ENCODE measurements at regions not wholly inside any gene's neighbourhood (a gene's known extent, or its start where the extent isn't known, plus 50 kb on each side); places are given as distances from the start of the nearest gene placed in this dataset.
"Not testable (repeated sequence)": the region's sequence is repeated elsewhere in the genome, so short reads cannot be mapped to it uniquely, and the experiment has no call there.

DNA sequence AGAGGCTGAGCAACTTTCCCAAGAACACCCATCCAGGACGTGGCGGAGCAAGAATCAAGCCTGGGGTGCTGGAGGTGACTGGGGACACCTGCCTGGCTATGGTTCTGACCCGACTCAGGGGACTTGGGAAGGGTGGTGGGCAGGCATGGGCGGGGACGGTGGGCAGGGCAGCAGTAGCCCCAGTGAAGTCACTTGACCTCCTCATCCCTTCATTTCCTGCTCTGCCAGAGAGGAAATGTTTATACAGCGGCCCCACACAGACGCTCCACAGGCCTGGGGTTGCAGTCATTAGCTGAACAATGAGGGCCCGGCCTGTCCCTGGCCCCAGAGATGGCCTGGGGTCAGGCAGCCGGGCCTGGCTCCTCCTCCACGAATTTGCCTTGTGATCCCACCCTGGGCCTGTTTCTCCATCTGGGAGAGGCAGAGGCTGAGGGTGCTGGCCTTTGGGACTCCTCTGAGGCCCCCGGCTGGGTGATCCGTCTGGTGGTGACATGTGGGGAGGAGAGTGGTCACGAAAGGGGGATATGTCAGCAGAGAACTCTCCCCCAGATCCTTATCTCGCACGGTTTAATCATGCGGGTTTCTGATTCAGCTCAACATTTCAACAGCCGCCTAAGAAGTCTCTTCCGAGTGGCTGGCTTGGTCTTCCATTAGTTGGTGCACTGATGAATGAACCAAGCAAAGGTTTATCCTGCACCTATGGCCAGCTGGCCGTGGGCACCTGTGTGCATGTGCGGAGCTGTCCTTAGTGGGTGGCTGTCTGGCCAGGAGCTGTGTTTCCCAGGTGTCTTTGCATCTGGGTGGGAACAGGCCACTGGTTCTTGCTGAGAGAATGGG is 175.9 kb downstream of the IRF8 start:
- DNase-seq (ENCODE audit: low read depth in 2 of 2) = no peak

DNA sequence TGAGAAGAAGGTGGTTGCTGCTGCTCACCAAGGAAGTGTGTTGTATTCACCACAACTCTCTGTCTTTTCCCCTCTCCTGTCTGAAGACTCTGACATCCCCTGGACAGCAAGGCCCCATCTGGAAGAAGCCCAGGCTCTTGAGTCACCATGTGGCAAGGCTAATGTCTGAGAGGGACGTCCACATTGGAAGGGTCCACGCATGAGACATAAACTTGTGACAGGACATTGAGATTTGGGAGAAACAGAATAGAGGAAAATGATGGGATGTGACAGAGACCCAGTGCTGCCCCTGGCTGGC is 176.5 kb downstream of the IRF8 start:
- DNase-seq (ENCODE audit: low read depth in 2 of 2) = no peak

- DNase-seq (ENCODE audit: low read depth in 2 of 2) = no peak
Measured at GRCh38 chr16:86075839-86076440, 177.0 kb downstream of the IRF8 start.

DNA sequence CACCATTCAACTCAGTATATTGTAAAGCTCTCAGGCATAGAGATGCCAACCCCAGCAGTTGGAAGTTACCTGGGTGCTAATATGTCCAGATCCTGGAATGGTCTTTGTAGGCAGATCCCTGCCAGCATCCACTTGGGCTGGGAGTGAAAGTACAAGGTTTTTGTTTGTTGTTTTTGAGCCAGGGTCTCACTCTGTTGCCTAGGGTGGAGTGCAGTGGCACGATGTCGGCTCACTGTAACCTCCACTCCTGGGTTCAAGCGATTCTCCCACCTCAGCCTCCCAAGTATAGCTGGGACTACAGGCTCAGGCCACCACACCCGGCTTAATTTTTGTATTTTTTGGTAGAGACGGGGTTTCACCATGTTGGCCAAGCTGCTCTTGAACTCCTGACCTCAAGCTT is 177.6 kb downstream of the IRF8 start:
- DNase-seq (ENCODE audit: low read depth in 2 of 2) = no peak

GRCh38 chr16:86077243-86077940 is 178.4 kb downstream of the IRF8 start:
- no peak for DNase-seq (ENCODE audit: low read depth in 2 of 2)

DNA sequence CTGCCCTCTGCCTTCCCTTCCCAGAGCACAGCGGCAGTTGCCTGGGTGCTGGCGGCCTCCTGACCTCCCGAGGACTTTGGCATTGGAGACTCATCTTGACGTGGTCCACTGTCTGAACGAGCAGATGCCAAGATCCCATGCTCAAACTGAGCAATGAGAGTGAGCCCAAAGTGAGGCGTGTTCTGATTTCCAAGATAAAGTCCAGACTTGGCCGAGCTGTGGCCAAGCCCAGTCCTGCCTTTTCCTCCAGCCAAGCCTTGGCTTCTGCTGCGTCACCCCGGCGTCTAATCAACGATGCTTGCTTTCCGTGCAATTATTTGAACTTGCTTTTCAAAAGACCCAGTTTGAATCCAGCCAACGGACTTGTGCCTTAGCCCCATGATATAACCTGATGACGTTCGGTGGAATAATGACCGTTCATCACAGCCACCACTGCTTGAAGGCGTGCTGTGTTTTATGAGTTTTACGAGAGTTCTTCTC is 179.2 kb downstream of the IRF8 start:
- DNase-seq (ENCODE audit: low read depth in 2 of 2) = no peak

DNA sequence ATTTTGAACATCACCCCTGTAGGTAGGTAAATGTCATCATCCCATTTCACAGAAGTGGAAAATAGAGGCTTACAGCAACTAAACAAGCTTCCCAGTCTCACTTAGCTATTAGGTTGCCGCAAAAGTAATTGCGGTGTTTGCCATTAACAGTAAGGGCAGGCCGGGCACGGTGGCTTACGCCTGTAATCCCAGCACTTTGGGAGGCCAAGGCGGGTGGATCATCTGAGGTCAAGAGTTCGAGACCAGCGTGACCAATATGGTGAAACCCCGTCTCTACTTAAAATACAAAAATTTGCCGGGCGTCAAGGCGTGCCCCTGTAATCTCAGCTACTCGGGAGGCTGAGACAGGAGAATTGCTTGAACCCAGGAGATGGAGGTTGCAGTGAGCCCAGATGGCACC is 179.7 kb downstream of the IRF8 start:
- not testable (repeated sequence) for DNase-seq (ENCODE audit: low read depth in 2 of 2)

DNA sequence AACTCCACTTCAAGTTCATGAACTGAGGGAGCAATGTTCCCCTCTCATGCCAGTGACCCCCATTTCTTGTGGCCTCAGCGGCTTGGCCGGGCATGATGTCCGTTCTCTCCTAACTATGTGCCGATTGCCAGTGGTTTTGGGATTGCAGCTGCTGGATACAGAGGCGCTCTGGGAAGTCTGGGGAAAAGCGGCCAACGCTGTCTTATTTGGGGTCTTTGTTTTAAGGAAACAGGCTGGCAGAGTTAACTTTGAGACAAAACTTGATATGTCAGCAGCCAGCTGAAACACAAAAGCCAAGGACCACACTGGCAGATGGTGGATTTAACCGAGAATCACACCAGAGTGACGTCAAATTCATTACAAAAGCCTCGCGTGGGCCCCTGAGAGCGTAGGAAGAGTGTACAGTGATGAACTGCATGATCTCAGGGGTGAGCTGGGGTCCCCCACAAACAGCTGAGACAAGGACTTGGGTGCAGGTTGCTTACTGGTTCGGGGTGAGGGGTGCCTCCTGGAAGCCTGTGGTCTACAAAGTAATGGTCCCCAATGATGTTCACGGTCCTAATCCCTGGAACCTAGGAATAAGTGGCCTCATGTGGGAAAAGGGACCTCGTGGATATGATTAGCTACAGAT is 180.4 kb downstream of the IRF8 start:
- DNase-seq (ENCODE audit: low read depth in 2 of 2) = no peak

DNA sequence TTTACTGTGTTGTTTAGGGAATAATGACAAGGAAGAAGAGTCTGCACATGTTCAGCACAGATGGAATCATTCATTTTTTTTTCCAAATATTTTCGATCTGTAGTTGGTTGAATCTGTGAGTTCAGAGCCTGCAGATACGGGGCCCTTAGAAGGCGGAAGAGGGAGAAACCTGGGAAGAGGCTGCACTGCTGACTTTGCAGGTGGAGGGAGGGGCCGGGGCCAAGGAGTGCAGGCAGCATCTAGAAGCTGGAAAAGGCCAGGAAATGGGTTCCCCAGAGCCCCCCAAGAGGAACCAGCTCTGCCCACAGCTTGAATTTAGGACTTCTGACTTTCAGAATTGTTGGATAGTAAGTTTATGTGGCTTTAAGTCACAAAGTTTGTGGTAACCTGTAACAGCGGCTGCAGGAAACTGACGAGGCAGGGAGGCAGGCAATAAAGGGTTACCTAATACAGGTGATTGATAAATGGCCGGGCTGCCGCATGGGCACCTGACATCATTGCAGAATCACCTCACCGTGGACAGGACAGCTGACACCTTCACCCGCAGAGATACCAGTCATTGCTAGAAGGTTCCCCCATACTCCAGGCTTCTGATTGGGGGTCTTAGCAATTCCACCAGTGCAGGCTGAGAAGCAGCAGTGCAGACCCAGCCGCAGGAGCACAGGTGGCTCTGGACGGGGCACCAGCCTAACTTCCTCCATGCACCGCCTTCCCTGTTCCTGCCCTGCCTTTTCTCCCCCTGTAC is 181.3 kb downstream of the IRF8 start:
- DNase-seq (ENCODE audit: low read depth in 2 of 2) = no peak

DNA sequence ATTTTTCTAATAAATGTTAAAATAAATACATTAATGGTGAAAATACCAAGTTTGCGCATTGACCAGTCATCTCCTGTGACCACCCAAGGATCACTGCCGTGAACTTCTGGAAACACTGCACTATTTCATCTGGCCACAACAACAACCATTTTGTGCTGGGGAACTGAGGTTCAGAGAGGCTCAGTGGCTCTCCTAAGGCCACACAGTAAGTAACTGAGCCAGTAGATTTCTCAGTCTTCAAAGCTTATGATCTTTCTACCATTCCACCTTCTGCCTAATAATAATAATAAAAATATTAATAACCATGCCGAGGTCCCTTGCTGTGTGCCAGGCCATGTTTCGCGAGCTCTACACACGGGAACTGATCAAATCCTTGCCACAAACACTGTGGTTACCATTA is 182.0 kb downstream of the IRF8 start:
- DNase-seq (ENCODE audit: low read depth in 2 of 2) = no peak

GRCh38 chr16:86082418-86083030 is 183.6 kb downstream of the IRF8 start:
- DNase-seq (ENCODE audit: low read depth in 2 of 2) = no peak

GRCh38 chr16:86083382-86084002 is 184.5 kb downstream of the IRF8 start:
- no peak for DNase-seq (ENCODE audit: low read depth in 2 of 2)

DNA sequence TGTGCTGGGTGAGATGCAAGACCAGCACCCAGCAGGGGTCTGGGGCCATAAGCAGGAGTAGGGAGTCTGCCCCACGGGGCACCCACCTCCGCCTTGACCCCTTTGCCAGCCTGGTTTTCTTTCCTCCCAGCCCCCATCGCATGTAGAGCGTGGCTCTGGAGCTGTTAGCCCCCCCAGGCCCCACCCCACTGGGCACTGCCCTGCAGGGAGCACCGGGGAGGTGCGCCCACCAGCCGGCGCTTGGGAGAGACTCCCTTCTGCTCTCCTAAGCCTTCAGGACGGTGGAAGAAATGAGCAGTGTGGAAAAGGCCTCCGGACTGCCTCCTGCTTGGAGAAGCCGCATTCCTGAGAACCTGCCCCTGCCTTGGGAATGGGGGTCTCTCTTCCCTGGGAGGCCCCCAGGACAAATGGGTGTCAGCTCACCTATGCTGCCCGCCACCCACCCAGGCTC is 186.2 kb downstream of the IRF8 start:
- DNase-seq (ENCODE audit: low read depth in 2 of 2) = no peak

- DNase-seq (ENCODE audit: low read depth in 2 of 2) = no peak
Measured at GRCh38 chr16:86085795-86086194, 186.8 kb downstream of the IRF8 start.

DNA sequence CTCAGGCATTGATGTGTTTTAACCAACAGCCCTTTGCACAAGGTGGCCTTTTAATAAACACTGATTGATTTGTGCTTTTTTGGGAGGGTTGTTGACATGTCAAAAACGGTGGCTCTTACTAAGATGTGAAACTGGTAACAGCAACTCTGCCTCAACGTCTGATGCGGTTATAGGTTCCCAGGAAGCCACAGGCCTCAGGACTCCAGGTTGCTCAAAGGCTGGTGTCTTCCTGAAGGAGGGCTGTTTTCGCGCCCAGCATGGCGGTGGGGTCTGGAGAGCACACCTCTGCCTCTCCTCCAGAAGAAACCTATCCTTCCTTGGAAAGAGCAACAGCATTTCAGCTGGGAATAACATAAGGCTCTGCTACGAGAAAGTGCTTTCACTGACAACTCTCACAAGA is 187.5 kb downstream of the IRF8 start:
- no peak for DNase-seq (ENCODE audit: low read depth in 2 of 2)

GRCh38 chr16:86087011-86087895 is 188.3 kb downstream of the IRF8 start:
- DNase-seq (ENCODE audit: low read depth in 2 of 2) = no peak

GRCh38 chr16:86087896-86088230 is 188.9 kb downstream of the IRF8 start:
- DNase-seq (ENCODE audit: low read depth in 2 of 2) = no peak

DNA sequence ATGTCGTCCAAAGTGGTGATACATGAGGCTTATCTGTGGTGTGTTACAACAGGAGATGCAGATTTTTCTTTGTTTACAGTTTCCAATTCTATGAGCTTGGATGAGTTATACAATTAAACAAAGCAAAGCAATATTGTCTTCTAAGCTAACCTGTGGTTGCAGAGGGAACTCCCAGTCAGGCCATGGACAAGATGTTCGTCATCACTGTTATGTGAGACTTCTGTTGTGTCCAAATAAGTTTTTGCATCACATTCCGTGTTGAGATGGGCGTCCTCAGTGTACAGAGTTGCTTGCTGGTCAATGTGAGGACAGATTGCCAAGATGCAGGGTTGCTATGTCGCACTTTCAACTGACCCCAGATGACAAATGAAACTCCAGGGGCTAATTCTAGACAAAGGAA is 189.3 kb downstream of the IRF8 start:
- DNase-seq (ENCODE audit: low read depth in 2 of 2) = no peak

GRCh38 chr16:86088816-86089215 is 189.9 kb downstream of the IRF8 start:
- DNase-seq (ENCODE audit: low read depth in 2 of 2) = no peak

DNA sequence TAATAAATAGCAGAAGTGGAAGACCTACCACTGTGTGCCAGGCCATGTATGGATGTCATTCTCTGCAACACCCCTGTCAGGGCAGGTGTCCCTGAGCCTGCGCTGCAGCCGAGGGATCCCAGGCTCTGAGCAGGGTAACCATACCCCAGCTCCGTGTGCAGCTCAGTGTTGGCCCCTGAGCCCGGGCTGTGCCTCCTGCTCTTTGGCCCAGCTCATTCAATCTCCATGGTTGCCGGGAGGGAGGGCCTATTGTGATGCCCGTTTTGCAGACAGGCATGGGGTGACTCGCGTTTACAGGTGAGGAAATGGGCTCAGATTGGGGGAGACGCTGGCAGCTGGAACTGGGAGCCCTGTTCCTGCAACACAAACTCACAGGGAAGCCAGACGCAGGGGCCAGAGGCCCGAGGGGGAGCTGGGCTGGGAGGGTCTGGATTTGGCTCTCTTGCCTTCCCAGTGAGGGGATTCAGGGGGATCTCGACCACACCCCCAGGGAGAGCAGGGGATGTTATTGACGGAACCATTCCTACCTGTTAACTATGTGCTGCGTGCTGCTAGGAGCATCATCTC is 190.5 kb downstream of the IRF8 start:
- DNase-seq (ENCODE audit: low read depth in 2 of 2) = no peak
